ENCODE measurements at regions not wholly inside any gene's neighbourhood (a gene's known extent, or its start where the extent isn't known, plus 50 kb on each side); places are given as distances from the start of the nearest gene placed in this dataset.

DNA sequence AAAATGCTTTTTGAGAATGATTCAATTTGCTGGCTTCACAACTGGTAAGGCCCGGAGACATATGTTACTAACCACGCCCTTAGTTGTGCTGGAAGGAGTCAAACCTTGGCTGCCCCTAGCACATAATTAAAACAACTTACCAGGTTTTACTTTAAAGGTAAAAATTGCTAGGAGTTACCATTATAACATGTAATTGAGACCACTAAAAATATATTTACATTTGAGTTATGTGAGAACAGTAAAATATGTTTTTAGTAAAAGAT is 435.6 kb upstream of the CDH9 start:
- Histone ChIP-seq H3K9me2 (replicated peaks; ENCODE audit: control insufficient read depth, low read length) (no peaks in the 10 kb centered on the region), H3K36me3 (ENCODE audit: control insufficient read depth, low read length) (no peaks in the 10 kb centered on the region), H3K27ac (ENCODE audit: low read depth, low read length) (no peak overlapping the region), H3K79me2 (ENCODE audit: control insufficient read depth, low read length) (no peaks in the 10 kb centered on the region), H3K4me3 (ENCODE audit: low read length) (no peak overlapping the region), H3K27me3 (ENCODE audit: control insufficient read depth, low read length) (no peaks in the 10 kb centered on the region), H3F3A (ENCODE audit: control insufficient read depth, insufficient read depth) (no peaks in the 10 kb centered on the region), H4K20me1 (ENCODE audit: control insufficient read depth, insufficient read depth, low read depth, low read length) (no peaks in the 10 kb centered on the region), H3K4me2 (ENCODE audit: low read length) (no peak overlapping the region), H3K9me3 (ENCODE audit: control insufficient read depth, insufficient read depth, low read length) (peaks cover 7% of the 10 kb centered on the region; the same call in 1 of the 2 replicates), H3K4me1 (ENCODE audit: control insufficient read depth, low read length) (no peaks in the 10 kb centered on the region)
- no peak for TF ChIP-seq EZH2phosphoT487 (IDR thresholded peaks at IDR 0.05; ENCODE audit: borderline replicate concordance, low read length)
- TF ChIP-seq, protein P1, sequence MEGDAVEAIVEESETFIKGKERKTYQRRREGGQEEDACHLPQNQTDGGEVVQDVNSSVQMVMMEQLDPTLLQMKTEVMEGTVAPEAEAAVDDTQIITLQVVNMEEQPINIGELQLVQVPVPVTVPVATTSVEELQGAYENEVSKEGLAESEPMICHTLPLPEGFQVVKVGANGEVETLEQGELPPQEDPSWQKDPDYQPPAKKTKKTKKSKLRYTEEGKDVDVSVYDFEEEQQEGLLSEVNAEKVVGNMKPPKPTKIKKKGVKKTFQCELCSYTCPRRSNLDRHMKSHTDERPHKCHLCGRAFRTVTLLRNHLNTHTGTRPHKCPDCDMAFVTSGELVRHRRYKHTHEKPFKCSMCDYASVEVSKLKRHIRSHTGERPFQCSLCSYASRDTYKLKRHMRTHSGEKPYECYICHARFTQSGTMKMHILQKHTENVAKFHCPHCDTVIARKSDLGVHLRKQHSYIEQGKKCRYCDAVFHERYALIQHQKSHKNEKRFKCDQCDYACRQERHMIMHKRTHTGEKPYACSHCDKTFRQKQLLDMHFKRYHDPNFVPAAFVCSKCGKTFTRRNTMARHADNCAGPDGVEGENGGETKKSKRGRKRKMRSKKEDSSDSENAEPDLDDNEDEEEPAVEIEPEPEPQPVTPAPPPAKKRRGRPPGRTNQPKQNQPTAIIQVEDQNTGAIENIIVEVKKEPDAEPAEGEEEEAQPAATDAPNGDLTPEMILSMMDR (IDR thresholded peaks at IDR 0.05; ENCODE audit: low read depth, low read length, poor library complexity, severe bottlenecking) = no peak

DNA sequence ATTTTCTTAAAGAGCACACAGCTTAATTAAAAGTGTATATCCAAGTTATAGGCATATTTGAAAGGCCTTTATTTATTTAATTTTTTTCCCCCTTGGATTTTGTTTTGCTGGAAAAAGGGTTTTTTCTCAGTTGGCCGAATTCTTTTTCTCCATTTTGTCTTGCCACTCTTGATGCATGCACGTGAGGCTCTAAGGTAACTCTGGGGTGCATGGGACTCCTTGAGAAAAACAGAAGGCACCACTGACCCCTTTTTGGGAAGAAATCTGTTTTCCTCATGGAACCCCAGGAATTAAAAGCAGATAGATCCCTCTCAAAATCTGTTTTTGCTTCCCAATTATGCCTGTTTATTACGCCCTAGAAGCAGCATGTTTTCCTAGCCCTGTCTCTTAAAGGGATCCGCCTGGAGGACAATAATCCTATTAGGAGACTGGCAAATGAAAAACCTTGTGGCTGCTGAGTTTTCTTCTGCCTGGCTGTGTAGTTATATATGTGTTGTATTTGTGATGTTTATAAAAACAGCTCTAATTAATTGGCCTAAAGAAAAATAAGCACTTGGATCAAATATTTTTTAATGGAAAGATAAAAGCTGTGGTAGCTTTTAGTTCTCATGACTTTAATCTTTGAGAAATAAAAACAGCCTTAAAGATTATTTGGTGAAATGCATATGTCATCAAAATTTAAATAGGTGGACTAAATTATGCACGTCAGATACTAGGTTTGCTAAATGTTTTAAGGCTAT is 435.1 kb upstream of the CDH9 start:
- H3F3A ChIP-seq (ENCODE audit: control insufficient read depth, insufficient read depth) = no peaks in the 10 kb centered on the region
- H3K4me3 ChIP-seq (ENCODE audit: low read length) = no peak overlapping the region

DNA sequence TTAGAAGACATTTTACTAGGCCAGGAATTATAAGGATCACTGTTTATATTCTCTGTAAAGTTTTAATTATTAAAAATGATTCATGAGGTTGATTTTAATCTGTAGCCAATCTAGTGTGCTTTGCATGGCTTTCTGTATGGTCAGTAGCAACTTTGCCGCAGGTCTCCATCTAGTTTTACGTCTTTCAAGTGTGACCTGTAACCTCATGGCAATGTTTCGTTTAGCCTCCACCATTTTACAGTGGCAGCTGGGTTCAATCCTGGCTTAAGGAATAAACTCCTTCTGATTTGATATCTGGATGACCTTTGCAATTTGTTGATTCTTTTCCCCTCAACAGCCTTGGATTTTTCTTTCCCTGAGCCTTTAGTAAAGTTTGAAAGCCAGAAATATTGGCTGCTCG is 434.5 kb upstream of the CDH9 start:
- Histone ChIP-seq H3K4me2 (ENCODE audit: low read length) (no peak overlapping the region), H3K27ac (ENCODE audit: low read depth, low read length) (no peak overlapping the region), H3K4me3 (ENCODE audit: low read length) (no peak overlapping the region), H3K36me3 (ENCODE audit: control insufficient read depth, low read length) (no peaks in the 10 kb centered on the region), H3K9me2 (replicated peaks; ENCODE audit: control insufficient read depth, low read length) (no peaks in the 10 kb centered on the region), H3F3A (ENCODE audit: control insufficient read depth, insufficient read depth) (no peaks in the 10 kb centered on the region), H3K27me3 (ENCODE audit: control insufficient read depth, low read length) (no peaks in the 10 kb centered on the region), H3K79me2 (ENCODE audit: control insufficient read depth, low read length) (no peaks in the 10 kb centered on the region), H4K20me1 (ENCODE audit: control insufficient read depth, insufficient read depth, low read depth, low read length) (no peaks in the 10 kb centered on the region), H3K9me3 (ENCODE audit: control insufficient read depth, insufficient read depth, low read length) (peaks cover 7% of the 10 kb centered on the region; the same call in 1 of the 2 replicates), H3K4me1 (ENCODE audit: control insufficient read depth, low read length) (no peaks in the 10 kb centered on the region)
- TF ChIP-seq, protein P1 (IDR thresholded peaks at IDR 0.05; ENCODE audit: low read depth, low read length, poor library complexity, severe bottlenecking) = no peak
- no peak for TF ChIP-seq EZH2phosphoT487 (IDR thresholded peaks at IDR 0.05; ENCODE audit: borderline replicate concordance, low read length)

More for the DNA sequence above, 435.1 kb upstream of the CDH9 start:
- Histone ChIP-seq H3K79me2 (ENCODE audit: control insufficient read depth, low read length) (no peaks in the 10 kb centered on the region), H3K36me3 (ENCODE audit: control insufficient read depth, low read length) (no peaks in the 10 kb centered on the region), H3K27ac (ENCODE audit: low read depth, low read length) (no peak overlapping the region), H4K20me1 (ENCODE audit: control insufficient read depth, insufficient read depth, low read depth, low read length) (no peaks in the 10 kb centered on the region), H3K9me2 (replicated peaks; ENCODE audit: control insufficient read depth, low read length) (no peaks in the 10 kb centered on the region), H3K9me3 (ENCODE audit: control insufficient read depth, insufficient read depth, low read length) (peaks cover 7% of the 10 kb centered on the region; the same call in 1 of the 2 replicates), H3K4me1 (ENCODE audit: control insufficient read depth, low read length) (no peaks in the 10 kb centered on the region), H3K4me2 (ENCODE audit: low read length) (no peak overlapping the region), H3K27me3 (ENCODE audit: control insufficient read depth, low read length) (no peaks in the 10 kb centered on the region)
- TF ChIP-seq, protein P1 (IDR thresholded peaks at IDR 0.05; ENCODE audit: low read depth, low read length, poor library complexity, severe bottlenecking) = no peak
- TF ChIP-seq EZH2phosphoT487 (IDR thresholded peaks at IDR 0.05; ENCODE audit: borderline replicate concordance, low read length) = no peak
